ENCODE measurements at regions not wholly inside any gene's neighbourhood (a gene's known extent, or its start where the extent isn't known, plus 50 kb on each side); places are given as distances from the start of the nearest gene placed in this dataset.
"Not testable (repeated sequence)": the region's sequence is repeated elsewhere in the genome, so short reads cannot be mapped to it uniquely, and the experiment has no call there.

GRCh38 chr1:213340593-213340992 lies 289.6 kb downstream of the RPS6KC1 start:
- WGBS = 89% methylated on average over 3 of the region's 3 CpGs
- Histone ChIP-seq H3K4me1 (ENCODE audit: control insufficient read depth, insufficient read depth, low read length) (no peaks in the 10 kb centered on the region), H3K27me3 (ENCODE audit: control insufficient read depth, insufficient read depth) (no peaks in the 10 kb centered on the region), H3K4me3 (ENCODE audit: low read length) (no peak overlapping the region), H3K9me3 (ENCODE audit: control insufficient read depth, low read length) (no peaks in the 10 kb centered on the region), H3K27ac (ENCODE audit: low read length) (no peak overlapping the region)
- DNase-seq = no peak
- ATAC-seq = no peak
- intact Hi-C loops (cut with DNase I) = no loop called here

GRCh38 chr1:213345621-213346020 lies 294.6 kb downstream of the RPS6KC1 start:
- Histone ChIP-seq H3K9me3 (ENCODE audit: control insufficient read depth, low read length) (no peaks in the 10 kb centered on the region), H3K4me1 (ENCODE audit: control insufficient read depth, insufficient read depth, low read length) (no peaks in the 10 kb centered on the region), H3K27ac (ENCODE audit: low read length) (no peak overlapping the region), H3K4me3 (ENCODE audit: low read length) (no peak overlapping the region), H3K27me3 (ENCODE audit: control insufficient read depth, insufficient read depth) (no peaks in the 10 kb centered on the region)
- 83% methylated on average over 1 of the region's 1 CpG for WGBS
- intact Hi-C loops (cut with DNase I) = no loop called here
- ATAC-seq (no peak), DNase-seq (no peak)

- Histone ChIP-seq H3K4me3 (ENCODE audit: low read length) (no peak overlapping the region), H3K9me3 (ENCODE audit: control insufficient read depth, low read length) (no peaks in the 10 kb centered on the region), H3K4me1 (ENCODE audit: control insufficient read depth, insufficient read depth, low read length) (no peaks in the 10 kb centered on the region), H3K27ac (ENCODE audit: low read length) (no peak overlapping the region), H3K27me3 (ENCODE audit: control insufficient read depth, insufficient read depth) (no peaks in the 10 kb centered on the region)
- ATAC-seq = no peak
- intact Hi-C loops (cut with DNase I) = no loop called here
- 94% methylated on average over 5 of the region's 5 CpGs for WGBS
- no peak for DNase-seq
Measured at GRCh38 chr1:213357403-213357802, 306.4 kb downstream of the RPS6KC1 start.

GRCh38 chr1:213358368-213358767 lies 307.3 kb downstream of the RPS6KC1 start:
- H3K4me3 ChIP-seq (ENCODE audit: low read length); H3K27me3 ChIP-seq (ENCODE audit: control insufficient read depth, insufficient read depth); ATAC-seq; intact Hi-C loops (cut with DNase I); H3K27ac ChIP-seq (ENCODE audit: low read length); DNase-seq; H3K4me1 ChIP-seq (ENCODE audit: control insufficient read depth, insufficient read depth, low read length); H3K9me3 ChIP-seq (ENCODE audit: control insufficient read depth, low read length): not testable (repeated sequence)
- 69% methylated on average over 1 of the region's 1 CpG for WGBS

- Histone ChIP-seq H3K27me3 (ENCODE audit: control insufficient read depth, insufficient read depth) (no peaks in the 10 kb centered on the region), H3K27ac (ENCODE audit: low read length) (no peak overlapping the region), H3K4me3 (ENCODE audit: low read length) (no peak overlapping the region), H3K9me3 (ENCODE audit: control insufficient read depth, low read length) (no peaks in the 10 kb centered on the region), H3K4me1 (ENCODE audit: control insufficient read depth, insufficient read depth, low read length) (no peaks in the 10 kb centered on the region)
- DNase-seq (no peak), ATAC-seq (no peak)
- intact Hi-C loops (cut with DNase I) = no loop called here
- WGBS = 100% methylated on average over 1 of the region's 1 CpG
Measured at GRCh38 chr1:213362598-213362997, 311.6 kb downstream of the RPS6KC1 start.

- 88% methylated on average over 10 of the region's 10 CpGs for WGBS
- intact Hi-C loops (cut with DNase I) = no loop called here
Measured at GRCh38 chr1:213366141-213366831, 315.2 kb downstream of the RPS6KC1 start.

GRCh38 chr1:213369465-213369864 lies 318.4 kb downstream of the RPS6KC1 start:
- no peaks in the 10 kb centered on the region for H3K27me3 ChIP-seq (ENCODE audit: control insufficient read depth, insufficient read depth)
- H3K4me3 ChIP-seq (ENCODE audit: low read length) = no peak overlapping the region
- no peaks in the 10 kb centered on the region for H3K9me3 ChIP-seq (ENCODE audit: control insufficient read depth, low read length)
- no peak for ATAC-seq
- intact Hi-C loops (cut with DNase I) = no loop called here
- H3K27ac ChIP-seq (ENCODE audit: low read length) = no peak overlapping the region
- DNase-seq = no peak
- 73% methylated on average over 5 of the region's 5 CpGs for WGBS
- no peaks in the 10 kb centered on the region for H3K4me1 ChIP-seq (ENCODE audit: control insufficient read depth, insufficient read depth, low read length)

More at GRCh38 chr1:213366141-213366831, 315.2 kb downstream of the RPS6KC1 start:
- DNase-seq (no peak), ATAC-seq (no peak)
- Histone ChIP-seq H3K9me3 (ENCODE audit: control insufficient read depth, low read length) (no peaks in the 10 kb centered on the region), H3K4me3 (ENCODE audit: low read length) (no peak overlapping the region), H3K4me1 (ENCODE audit: control insufficient read depth, insufficient read depth, low read length) (no peaks in the 10 kb centered on the region), H3K27ac (ENCODE audit: low read length) (no peak overlapping the region), H3K27me3 (ENCODE audit: control insufficient read depth, insufficient read depth) (no peaks in the 10 kb centered on the region)

- intact Hi-C loops (cut with DNase I) = loop anchor here in 3 of 4 donors (5.0 to 10.0 kb wide), 2 partner anchors 752 to 754 kb away; no protein-coding TSS in a partner anchor
- WGBS = 89% methylated on average over 5 of the region's 5 CpGs
- no peak for ATAC-seq
Measured at GRCh38 chr1:213370523-213370922, 319.5 kb downstream of the RPS6KC1 start.

GRCh38 chr1:213371525-213371846 lies 320.4 kb downstream of the RPS6KC1 start:
- ATAC-seq (no peak), DNase-seq (no peak)
- Histone ChIP-seq H3K4me3 (ENCODE audit: low read length) (no peak overlapping the region), H3K27me3 (ENCODE audit: control insufficient read depth, insufficient read depth) (no peaks in the 10 kb centered on the region), H3K4me1 (ENCODE audit: control insufficient read depth, insufficient read depth, low read length) (no peaks in the 10 kb centered on the region), H3K27ac (ENCODE audit: low read length) (no peak overlapping the region), H3K9me3 (ENCODE audit: control insufficient read depth, low read length) (no peaks in the 10 kb centered on the region)
- WGBS = 87% methylated on average over 3 of the region's 3 CpGs
- intact Hi-C loops (cut with DNase I) = loop anchor here in 3 of 4 donors (5.0 to 10.0 kb wide), 2 partner anchors 751 to 753 kb away; no protein-coding TSS in a partner anchor

More at GRCh38 chr1:213370523-213370922, 319.5 kb downstream of the RPS6KC1 start:
- Histone ChIP-seq H3K27ac (ENCODE audit: low read length) (no peak overlapping the region), H3K4me3 (ENCODE audit: low read length) (no peak overlapping the region), H3K9me3 (ENCODE audit: control insufficient read depth, low read length) (no peaks in the 10 kb centered on the region), H3K4me1 (ENCODE audit: control insufficient read depth, insufficient read depth, low read length) (no peaks in the 10 kb centered on the region), H3K27me3 (ENCODE audit: control insufficient read depth, insufficient read depth) (no peaks in the 10 kb centered on the region)
- DNase-seq = no peak

- Histone ChIP-seq H3K9me3 (ENCODE audit: control insufficient read depth, low read length) (no peaks in the 10 kb centered on the region), H3K4me1 (ENCODE audit: control insufficient read depth, insufficient read depth, low read length) (no peaks in the 10 kb centered on the region), H3K27me3 (ENCODE audit: control insufficient read depth, insufficient read depth) (no peaks in the 10 kb centered on the region), H3K4me3 (ENCODE audit: low read length) (no peak overlapping the region), H3K27ac (ENCODE audit: low read length) (no peak overlapping the region)
- DNase-seq (no peak), ATAC-seq (no peak)
- 89% methylated on average over 9 of the region's 9 CpGs for WGBS
- intact Hi-C loops (cut with DNase I) = loop anchor here in 3 of 4 donors (5.0 to 10.0 kb wide), 2 partner anchors 750 to 753 kb away; no protein-coding TSS in a partner anchor
Measured at GRCh38 chr1:213371847-213372619, 321.0 kb downstream of the RPS6KC1 start.

- 37% methylated on average over 5 of the region's 5 CpGs for WGBS
- no peaks in the 10 kb centered on the region for H3K9me3 ChIP-seq (ENCODE audit: control insufficient read depth, low read length)
- ATAC-seq (peak; percentile 64 to 66), DNase-seq (peak; percentile 46 to 79 (median 68))
- H3K27ac ChIP-seq (ENCODE audit: low read length) = no peak overlapping the region
- no peaks in the 10 kb centered on the region for H3K27me3 ChIP-seq (ENCODE audit: control insufficient read depth, insufficient read depth)
- H3K4me3 ChIP-seq (ENCODE audit: low read length) = no peak overlapping the region
- intact Hi-C loops (cut with DNase I) = loop anchor here in 3 of 4 donors (2.0 to 10.0 kb wide), 3 partner anchors 44 to 750 kb away; no protein-coding TSS in a partner anchor
- H3K4me1 ChIP-seq (ENCODE audit: control insufficient read depth, insufficient read depth, low read length) = no peaks in the 10 kb centered on the region
Measured at GRCh38 chr1:213374369-213374768, 323.3 kb downstream of the RPS6KC1 start.

All from right cardiac atrium (tissue), 5 donors.